ENCODE measurements at regions not wholly inside any gene's neighbourhood (a gene's known extent, or its start where the extent isn't known, plus 50 kb on each side); places are given as distances from the start of the nearest gene placed in this dataset.
A peak's percentile ranks its signal among the peaks of the same experiment; 100 is the strongest.

DNA sequence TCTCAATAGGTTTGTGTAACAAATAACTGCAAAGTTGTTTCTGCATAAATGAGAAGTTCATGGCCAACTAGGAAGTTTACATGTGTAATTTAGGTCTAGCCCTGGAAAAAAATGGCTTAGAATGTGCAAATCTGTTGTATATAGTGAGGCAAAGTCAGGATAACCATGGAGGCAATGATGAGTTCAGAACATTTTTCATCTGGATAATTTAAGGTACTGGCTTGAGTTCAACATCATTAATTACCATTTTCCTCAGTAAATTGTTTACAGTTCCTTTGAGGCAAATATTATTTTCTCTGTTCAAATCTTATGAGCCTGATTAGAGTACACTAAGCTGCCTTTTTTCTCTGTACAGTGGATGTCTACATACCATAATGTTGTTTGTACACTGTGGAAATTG is 1259.0 kb upstream of the NUDT12 start (continued):
- TF ChIP-seq, protein P1, sequence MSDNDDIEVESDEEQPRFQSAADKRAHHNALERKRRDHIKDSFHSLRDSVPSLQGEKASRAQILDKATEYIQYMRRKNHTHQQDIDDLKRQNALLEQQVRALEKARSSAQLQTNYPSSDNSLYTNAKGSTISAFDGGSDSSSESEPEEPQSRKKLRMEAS (IDR thresholded peaks at IDR 0.05; ENCODE audit: low read depth): no peak
- TF ChIP-seq NRF1 (IDR thresholded peaks at IDR 0.05; ENCODE audit: low read depth, low read length): no peak
- TF ChIP-seq MXI1 (IDR thresholded peaks at IDR 0.05; ENCODE audit: low read depth, low read length): no peak
- no peak for TF ChIP-seq RXRA (IDR thresholded peaks at IDR 0.05; ENCODE audit: borderline replicate concordance, low read depth)
- no peak for TF ChIP-seq ZBTB33 (IDR thresholded peaks at IDR 0.05; ENCODE audit: borderline replicate concordance, low read depth)
- TF ChIP-seq GATA2 (CRISPR knock-in tag; IDR thresholded peaks at IDR 0.05): no peak
- no peak for TF ChIP-seq FOXM1 (IDR thresholded peaks at IDR 0.05; ENCODE audit: low read depth)

DNA sequence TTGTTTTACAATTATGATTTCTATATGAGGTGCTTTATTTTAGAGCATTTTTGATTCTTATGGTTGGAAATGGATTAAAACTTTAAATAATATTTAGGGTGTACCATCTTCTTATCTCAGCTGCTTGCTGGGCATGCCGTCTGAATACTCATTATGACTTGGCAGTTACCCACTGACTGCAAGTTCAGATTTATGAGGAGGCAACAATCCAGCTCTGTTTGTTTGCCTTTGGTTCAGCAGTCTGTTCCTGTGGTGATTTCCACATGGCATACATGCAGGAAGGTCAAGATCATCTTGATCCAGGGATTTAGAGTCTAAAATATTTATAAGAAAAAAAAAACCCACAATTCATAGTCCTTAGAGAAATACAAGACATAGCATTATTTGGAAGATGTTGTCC is 1254.5 kb upstream of the NUDT12 start:
- H3K4me3 ChIP-seq (ENCODE audit: low read depth in 2 of 2, low read length in 1 of 2): no peak overlapping the region
- no peak overlapping the region for H3K27ac ChIP-seq (ENCODE audit: low read depth in 2 of 2, low read length in 1 of 2)
- no peaks in the 10 kb centered on the region for H3K9me3 ChIP-seq
- H4K20me1 ChIP-seq (ENCODE audit: insufficient read depth): no peaks in the 10 kb centered on the region
- WGBS (ENCODE audit: low lambda C conversion rate): 76% methylated on average over 1 of the region's 1 CpG
- DNase-seq: no peak
- TF ChIP-seq TCF12 (IDR thresholded peaks at IDR 0.05): no peak
- H3K36me3 ChIP-seq (replicated peaks in 1 of 2; ENCODE audit: control insufficient read depth in 1 of 2, insufficient read depth in 2 of 2, low read length in 1 of 2): no peaks in the 10 kb centered on the region
- ChIA-PET CTCF (interaction anchor here (0.8 kb wide), 1 partner anchor 11 kb away, joined by 3 read pairs; no protein-coding TSS in a partner anchor), POLR2A (no interaction called here)
- peaks cover 0 to 3% of the 10 kb centered on the region in 2 experiments; a peak in 2 of 4 replicates for H3K4me1 ChIP-seq (ENCODE audit: control insufficient read depth in 1 of 2, insufficient read depth in 2 of 2, low read depth in 1 of 2, low read length in 1 of 2)
- no peak overlapping the region for H3K9ac ChIP-seq
- H3K79me2 ChIP-seq (ENCODE audit: insufficient read depth): no peaks in the 10 kb centered on the region
- no peak overlapping the region for H2AFZ ChIP-seq (ENCODE audit: low read depth)
- no peaks in the 10 kb centered on the region for H3F3A ChIP-seq (replicated peaks; ENCODE audit: insufficient read depth)
- no peak overlapping the region for H3K4me2 ChIP-seq
- no peaks in the 10 kb centered on the region for H3K9me2 ChIP-seq
- no peaks in the 10 kb centered on the region for H3K27me3 ChIP-seq (ENCODE audit: insufficient read depth)

GRCh38 chr5:104815212-104815611 is 1252.6 kb upstream of the NUDT12 start:
- Histone ChIP-seq H3K27ac (ENCODE audit: low read depth in 2 of 2, low read length in 1 of 2) (peak overlapping the region in 1 of 2 experiments; percentile 75; a peak in 2 of 4 replicates), H3K4me3 (ENCODE audit: low read depth in 2 of 2, low read length in 1 of 2) (no peak overlapping the region), H3K27me3 (ENCODE audit: insufficient read depth) (no peaks in the 10 kb centered on the region), H3K9me3 (no peaks in the 10 kb centered on the region), H3K4me1 (ENCODE audit: control insufficient read depth in 1 of 2, insufficient read depth in 2 of 2, low read depth in 1 of 2, low read length in 1 of 2) (peaks cover 0 to 3% of the 10 kb centered on the region in 2 experiments; a peak in 2 of 4 replicates), H3K79me2 (ENCODE audit: insufficient read depth) (no peaks in the 10 kb centered on the region), H4K20me1 (ENCODE audit: insufficient read depth) (no peaks in the 10 kb centered on the region), H3K9ac (no peak overlapping the region), H3F3A (replicated peaks; ENCODE audit: insufficient read depth) (no peaks in the 10 kb centered on the region), H2AFZ (ENCODE audit: low read depth) (no peak overlapping the region), H3K4me2 (no peak overlapping the region), H3K36me3 (replicated peaks in 1 of 2; ENCODE audit: control insufficient read depth in 1 of 2, insufficient read depth in 2 of 2, low read length in 1 of 2) (no peaks in the 10 kb centered on the region), H3K9me2 (no peaks in the 10 kb centered on the region)
- TF ChIP-seq EZH2phosphoT487 (IDR thresholded peaks at IDR 0.05; ENCODE audit: borderline replicate concordance, low read depth) (no peak), EP300 (IDR thresholded peaks at IDR 0.05; ENCODE audit: borderline replicate concordance in 1 of 2, low read depth in 1 of 2, low read length in 1 of 2) (no peak), JUND (IDR thresholded peaks at IDR 0.05) (no peak), MXI1 (IDR thresholded peaks at IDR 0.05; ENCODE audit: low read depth, low read length) (no peak), NRF1 (IDR thresholded peaks at IDR 0.05; ENCODE audit: low read depth, low read length) (no peak), FOSL2 (IDR thresholded peaks at IDR 0.05; ENCODE audit: borderline replicate concordance, low read depth) (no peak), RCOR1 (IDR thresholded peaks at IDR 0.05; ENCODE audit: low read length) (no peak), ELF1 (IDR thresholded peaks at IDR 0.05) (no peak), FOXM1 (IDR thresholded peaks at IDR 0.05; ENCODE audit: low read depth) (no peak), GATA2 (CRISPR knock-in tag; IDR thresholded peaks at IDR 0.05) (no peak), GABPA (IDR thresholded peaks at IDR 0.05; ENCODE audit: low read depth) (no peak), RXRA (IDR thresholded peaks at IDR 0.05; ENCODE audit: borderline replicate concordance, low read depth) (no peak), RAD21 (IDR thresholded peaks at IDR 0.05; ENCODE audit: low read length) (no peak), YY1 (IDR thresholded peaks at IDR 0.05; ENCODE audit: low read depth) (no peak), NFIC (IDR thresholded peaks at IDR 0.05; ENCODE audit: borderline replicate concordance) (no peak), SIN3A (IDR thresholded peaks at IDR 0.05; ENCODE audit: borderline replicate concordance, low read depth, low read length) (no peak), TCF12 (IDR thresholded peaks at IDR 0.05) (no peak)
- TF ChIP-seq, protein P2, sequence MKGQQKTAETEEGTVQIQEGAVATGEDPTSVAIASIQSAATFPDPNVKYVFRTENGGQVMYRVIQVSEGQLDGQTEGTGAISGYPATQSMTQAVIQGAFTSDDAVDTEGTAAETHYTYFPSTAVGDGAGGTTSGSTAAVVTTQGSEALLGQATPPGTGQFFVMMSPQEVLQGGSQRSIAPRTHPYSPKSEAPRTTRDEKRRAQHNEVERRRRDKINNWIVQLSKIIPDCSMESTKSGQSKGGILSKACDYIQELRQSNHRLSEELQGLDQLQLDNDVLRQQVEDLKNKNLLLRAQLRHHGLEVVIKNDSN (IDR thresholded peaks at IDR 0.05; ENCODE audit: borderline replicate concordance, low read depth): no peak
- TF ChIP-seq, protein P1 (IDR thresholded peaks at IDR 0.05; ENCODE audit: low read depth): no peak
- TF ChIP-seq, protein P3, sequence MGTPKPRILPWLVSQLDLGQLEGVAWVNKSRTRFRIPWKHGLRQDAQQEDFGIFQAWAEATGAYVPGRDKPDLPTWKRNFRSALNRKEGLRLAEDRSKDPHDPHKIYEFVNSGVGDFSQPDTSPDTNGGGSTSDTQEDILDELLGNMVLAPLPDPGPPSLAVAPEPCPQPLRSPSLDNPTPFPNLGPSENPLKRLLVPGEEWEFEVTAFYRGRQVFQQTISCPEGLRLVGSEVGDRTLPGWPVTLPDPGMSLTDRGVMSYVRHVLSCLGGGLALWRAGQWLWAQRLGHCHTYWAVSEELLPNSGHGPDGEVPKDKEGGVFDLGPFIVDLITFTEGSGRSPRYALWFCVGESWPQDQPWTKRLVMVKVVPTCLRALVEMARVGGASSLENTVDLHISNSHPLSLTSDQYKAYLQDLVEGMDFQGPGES (IDR thresholded peaks at IDR 0.05; ENCODE audit: low read depth, low read length): no peak
- WGBS (ENCODE audit: low lambda C conversion rate): 24% methylated on average over 1 of the region's 1 CpG
- CTCF ChIA-PET: interaction anchor here (1.0 kb wide), 1 partner anchor 10 kb away, joined by 5 read pairs; no protein-coding TSS in a partner anchor
- POLR2A ChIA-PET: no interaction called here
- no peak for DNase-seq
